NCI-H446 (cell line): ENCODE measurements at regions not wholly inside any gene's neighbourhood (a gene's known extent, or its start where the extent isn't known, plus 50 kb on each side); places are given as distances from the start of the nearest gene placed in this dataset.
"Not testable (repeated sequence)": the region's sequence is repeated elsewhere in the genome, so short reads cannot be mapped to it uniquely, and the experiment has no call there.

ENCODE experiments used
- DNase-seq, 2 experiments: peaks; one replicate each; lab custom pipeline; 2025; lab: John Stamatoyannopoulos, UW

DNA sequence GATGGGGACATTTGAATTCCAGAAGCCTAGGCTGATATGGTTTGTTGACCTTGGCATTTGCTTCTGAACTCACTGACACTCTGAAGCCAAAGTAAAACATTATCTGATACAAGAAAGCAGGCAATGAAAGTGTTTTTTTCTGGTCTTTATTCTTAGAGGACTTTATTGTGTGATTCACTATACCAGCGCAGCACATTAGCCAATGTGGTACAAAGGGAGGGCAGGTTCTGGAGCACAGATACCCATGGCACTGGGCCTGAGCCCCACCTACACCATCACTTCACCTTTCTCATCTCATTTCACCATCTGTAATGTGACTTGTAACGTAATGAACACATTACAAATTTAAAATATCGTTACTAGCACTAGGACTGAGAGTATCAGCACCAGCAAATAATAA, 89.7 kb upstream of the ZNF366 start:
- no peak for DNase-seq

DNA sequence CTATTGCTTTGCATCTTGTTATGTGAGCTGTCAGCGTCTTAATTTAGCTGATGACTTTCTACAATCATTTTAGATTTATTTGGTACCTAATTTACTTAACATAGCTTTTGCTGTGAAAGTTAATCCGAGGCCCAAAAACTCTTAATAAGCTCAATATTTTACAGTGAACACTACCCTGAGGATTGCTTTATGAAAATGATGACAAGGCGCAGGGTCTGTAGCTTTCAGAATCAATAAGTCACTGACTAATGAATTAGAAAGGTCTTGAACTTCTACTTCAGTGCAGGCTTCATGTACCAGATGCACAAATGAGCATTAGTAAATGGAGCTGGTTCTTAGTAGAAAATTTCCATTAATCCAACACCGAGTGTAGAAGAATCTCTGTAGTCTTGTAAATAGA, 81.4 kb upstream of the ZNF366 start:
- DNase-seq, result no peak

DNA sequence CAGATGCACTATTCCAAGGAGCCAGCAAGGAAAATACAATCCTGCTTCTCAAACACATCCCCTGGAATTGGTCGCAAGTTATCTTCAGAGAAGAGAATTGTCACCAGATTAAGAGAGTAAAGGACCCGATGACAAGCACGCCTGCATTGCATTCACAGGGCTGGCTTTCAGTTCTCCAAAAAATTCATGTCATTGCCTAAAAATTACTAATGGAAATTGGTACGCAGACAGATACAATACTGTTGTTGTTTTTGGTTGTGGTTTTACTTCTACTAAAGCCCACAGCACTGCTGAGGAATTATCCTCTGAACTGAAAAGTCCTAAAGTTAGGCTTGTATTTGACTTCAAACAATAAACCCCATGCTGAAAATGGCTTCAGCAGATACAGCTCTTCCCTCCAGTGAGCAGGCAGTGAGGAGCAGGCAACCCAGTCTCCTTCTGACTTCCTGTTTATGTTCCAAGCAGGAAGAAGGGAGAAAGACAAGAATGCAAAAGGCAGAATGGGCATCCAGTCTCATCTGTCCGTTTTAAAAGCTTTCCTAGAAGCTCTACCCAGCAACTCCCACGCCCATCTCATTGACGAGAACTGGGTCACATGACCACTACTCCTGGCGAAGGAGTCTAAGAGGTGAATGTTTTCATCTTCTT, 80.6 kb upstream of the ZNF366 start:
- no peak for DNase-seq

DNA sequence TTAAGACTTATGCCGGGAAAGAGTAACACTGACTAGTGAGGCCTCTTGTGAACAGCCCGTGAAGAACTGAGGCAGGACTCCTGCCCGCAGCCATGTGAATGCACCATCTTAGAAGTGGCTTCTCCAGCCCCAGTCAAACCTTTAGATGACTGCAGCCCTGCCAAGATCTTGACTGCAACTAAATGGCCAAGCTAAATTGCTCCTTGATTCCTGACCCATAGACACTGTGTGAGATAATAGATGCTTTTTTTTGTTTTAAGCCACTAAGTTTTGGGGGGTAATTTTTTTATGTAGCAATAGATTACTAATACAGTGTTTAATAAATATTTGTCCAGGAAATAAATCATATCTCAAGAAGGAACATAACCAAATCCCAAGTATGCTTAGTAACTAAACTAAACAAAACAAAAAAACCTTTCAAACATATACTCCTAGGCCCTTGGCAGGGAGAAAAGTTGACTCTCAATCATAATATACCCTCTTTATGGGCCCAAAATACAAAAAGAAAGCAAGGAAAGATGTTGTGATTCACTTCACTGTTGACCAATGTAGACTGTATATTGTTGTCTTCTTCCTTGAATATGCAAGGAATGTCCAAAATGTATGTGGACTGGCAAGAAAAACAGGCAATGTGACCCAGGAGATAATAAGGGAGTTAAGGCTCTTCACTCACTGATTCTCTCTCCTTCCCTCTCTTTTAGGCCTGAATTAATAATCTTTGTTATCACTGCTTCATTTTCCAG, 79.7 kb upstream of the ZNF366 start:
- DNase-seq, result no peak

DNA sequence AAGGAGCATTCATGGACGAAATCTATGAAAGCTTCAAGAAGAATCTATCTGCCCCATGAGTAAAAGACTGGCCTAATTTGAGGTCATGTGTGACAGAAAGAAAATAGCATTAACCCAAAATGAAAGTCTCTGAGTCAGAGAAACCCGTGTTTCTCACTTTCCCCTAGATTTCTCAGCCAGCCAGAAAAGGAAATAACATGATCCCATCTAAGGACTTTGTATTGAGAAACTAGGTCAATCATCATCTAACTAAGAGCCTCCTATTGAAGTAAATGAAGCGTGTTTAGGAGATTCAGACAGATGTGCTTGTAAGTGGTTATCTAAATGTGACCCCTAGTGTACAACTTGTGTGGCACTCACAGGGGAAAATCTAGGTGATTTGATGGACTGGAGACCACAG, 77.3 kb upstream of the ZNF366 start:
- DNase-seq, result no peak

DNA sequence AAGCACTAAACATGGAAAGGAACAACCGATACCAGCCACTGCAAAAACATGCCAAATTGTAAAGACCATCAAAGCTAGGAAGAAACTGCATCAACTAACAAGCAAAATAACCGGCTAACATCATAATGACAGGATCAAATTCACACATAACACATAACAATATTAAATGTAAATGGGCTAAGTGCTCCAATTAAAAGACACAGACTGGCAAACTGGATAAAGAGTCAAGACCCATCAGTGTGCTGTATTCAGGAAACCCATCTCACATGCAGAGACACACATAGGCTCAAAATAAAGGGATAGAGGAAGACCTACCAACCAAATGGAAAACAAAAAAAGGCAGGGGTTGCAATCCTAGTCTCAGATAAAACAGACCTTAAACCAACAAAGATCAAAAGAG, 72.1 kb upstream of the ZNF366 start:
- DNase-seq, result not testable (repeated sequence)

DNA sequence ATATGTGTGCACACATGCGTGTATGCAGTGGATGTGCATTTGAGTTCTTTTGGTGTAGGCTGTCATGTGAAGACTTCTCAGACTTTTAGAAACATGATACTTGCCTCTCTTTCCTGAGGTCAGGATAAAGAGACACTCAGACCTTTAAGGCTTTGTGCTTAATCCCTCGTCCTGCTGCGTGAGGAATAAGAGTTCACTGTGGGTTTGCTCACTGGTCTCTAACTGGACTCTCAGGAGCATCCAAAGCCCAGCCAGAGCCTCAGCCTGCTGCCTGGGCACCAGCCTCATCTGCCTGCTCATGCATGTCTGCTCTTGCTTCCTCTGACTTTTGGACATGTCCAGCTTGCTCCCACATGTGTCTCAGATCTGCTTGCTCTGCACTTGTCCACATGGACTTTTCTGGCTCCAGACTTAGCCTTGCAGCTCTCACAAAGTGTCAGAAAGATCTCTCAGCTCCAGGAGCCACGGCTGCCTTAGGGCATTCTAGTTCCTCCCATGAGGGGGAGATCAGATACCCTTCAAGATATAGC, 65.1 kb upstream of the ZNF366 start:
- no peak for DNase-seq

DNA sequence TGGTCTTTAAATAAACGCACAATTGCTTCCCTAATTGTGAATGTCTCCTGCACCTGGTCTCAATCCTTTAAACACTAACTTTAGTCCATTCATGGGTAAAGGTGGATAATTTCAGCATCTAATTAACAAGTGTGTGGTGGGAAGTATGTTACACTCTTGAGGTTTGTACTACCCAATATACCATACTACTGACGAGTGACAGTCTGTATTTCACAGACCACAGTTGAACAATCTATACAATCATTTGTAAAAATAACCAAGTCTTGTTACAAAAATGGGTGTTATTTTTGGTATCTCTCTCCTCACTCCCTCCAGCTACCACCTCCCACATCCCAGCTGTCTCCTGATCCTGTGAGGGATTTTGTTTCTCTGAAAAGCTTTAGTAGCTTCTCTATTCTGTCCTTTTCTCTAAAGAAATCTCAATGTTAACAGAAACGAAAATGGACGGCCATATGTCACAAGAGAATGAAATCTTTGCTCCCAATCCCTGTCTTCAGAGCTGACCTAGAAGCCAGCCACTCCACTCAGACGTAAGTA, 62.3 kb upstream of the ZNF366 start:
- no peak for DNase-seq

DNA sequence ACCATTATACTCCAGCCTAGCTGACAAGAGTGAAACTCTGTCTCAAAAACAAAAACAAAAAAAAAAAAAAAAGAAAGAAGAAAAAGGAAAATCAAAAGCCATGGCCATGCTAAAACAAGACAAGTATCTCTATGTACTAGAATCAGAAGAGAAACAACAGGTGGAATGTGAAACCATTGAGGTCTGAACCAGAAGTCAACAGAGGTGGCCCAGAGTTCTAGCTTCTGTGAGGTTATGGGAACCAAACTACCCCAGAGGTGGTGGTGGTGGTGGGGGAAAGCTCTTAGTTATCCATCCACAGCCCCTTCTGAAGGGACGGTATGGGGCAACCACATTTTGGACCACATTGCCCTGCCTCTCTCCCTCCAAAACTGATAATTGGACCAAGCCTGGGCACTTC, 59.5 kb upstream of the ZNF366 start:
- DNase-seq, result no peak

DNA sequence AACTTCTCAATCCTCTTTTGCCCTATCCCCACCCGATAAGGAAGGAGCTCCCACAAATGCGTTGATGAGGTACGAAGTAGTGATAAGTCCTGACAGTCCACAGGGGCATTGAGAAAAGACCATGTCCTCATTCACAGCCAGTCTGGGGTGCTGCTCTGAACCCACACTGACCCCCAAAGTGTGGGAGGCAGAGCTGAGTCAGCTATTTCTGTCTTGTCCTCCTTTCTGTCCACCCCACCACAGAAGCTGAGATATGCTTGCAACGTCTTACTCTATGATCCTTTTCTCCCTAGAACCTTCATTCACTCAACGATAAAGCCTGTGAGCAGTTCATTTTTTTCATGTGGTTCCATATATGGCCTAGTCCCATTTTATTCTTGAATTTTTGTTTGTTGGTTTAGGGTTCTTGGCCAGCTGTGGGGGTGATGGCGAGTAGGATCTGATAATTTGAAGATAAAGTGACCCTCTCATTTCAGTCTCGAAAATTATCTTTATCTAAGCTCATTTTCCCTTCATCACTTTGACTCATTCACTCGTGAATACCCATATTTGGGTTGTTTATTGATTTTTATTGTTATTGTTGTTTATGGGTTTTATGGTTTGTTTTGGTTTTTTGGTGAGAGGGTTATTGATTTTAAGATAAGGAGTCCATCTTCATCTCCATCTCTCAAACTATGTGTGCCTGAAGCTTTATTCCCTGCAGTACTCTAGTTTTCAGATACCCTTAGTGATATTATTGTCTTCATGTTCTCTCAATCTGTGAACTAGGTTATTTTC, 58.5 kb upstream of the ZNF366 start:
- DNase-seq, result no peak

DNA sequence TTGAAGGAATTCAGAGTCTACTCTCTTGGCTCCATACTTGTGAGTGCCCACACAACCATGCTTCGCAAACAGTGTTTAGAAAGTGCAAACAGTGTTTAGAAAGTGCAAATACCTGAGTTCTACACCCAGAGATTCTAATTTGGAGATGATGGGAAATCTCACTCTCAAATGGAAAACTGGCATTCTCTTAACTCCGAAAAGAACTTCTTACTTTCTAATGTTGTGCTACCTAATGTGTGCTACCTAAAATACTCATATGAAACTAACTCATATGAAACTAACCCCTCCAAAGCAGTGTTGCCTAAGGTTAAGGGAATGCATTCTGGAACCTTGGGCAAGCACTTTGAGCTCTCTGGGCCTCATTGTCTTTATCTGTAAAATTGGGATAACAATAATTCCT, 55.5 kb upstream of the ZNF366 start:
- DNase-seq, result no peak

DNA sequence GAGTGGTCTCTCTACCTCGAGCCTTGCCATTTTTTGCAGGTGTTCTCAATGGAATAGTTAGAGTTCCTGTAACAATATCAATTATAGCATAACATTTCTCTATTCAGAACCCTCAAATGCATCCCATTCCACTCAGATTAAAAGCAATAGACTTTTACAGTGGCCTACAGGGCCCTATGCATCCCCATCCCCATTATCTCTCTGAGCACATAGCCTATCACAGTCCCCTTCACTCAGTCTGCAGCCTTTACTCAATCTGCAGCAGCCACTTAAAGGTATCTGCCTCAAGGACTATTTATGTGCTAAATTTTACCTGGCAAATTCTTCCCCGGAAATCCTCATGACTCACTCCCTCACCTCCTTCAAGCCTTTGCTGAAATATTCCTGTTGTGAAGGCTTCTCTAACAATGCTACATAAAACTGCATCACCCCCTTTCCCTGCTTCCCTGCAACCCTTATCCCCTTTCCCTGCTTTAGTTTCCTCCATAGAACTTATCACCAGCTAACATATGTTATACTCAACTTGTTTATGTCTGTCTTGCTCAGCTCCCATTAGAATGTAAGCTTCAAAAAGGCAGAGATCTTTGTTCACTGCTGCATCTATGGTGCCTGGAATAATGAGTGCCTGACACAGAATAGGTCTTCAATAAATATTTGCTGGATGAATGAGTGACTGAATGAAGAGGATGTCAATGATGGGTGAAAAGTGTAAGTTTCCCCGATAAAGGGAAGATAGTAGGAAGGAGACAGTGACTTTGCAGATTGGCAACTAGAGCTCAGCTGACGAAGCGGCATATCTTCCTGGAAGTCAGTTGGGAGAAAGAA, 54.1 kb upstream of the ZNF366 start:
- no peak for DNase-seq

DNA sequence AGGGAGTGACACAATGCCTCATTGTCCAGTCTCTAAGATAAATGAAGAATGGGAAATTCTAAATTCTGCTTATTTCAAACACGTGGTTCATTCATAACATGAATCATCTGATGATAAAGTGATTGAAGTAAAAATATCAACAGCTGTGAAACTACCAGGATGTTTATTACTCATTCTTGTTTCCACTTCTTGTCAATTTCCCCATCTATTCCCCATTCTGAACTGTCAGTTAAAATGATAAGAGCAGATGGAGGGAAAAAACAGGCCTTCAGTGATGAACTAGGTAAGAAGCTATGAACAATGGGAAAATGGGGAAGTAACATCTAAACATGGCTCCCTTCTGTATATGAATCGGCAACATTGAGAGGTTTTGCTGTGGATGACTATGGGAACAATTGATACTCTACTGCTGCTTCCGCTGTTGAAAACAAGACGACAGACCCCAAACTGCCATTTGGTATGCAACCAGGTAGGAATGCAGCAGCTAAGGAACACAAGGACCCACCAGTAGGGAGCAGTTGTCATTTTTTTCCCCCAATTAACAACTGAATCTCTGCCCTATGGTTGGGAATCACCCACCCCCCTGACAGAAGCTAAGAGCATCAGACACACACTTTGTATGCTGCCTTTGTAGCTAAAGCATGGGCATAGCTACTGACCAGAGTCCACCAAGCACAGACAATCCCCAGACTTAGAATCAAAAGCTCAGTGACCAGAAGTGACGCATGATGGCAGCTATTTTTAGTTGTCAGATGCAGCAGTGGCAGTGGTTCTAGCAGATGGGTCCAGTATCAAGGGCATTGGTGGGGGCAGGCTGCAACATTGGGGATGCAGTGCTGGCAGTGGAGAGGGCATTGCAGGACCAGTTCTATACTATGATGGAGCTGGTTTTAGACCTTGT, 52.9 kb upstream of the ZNF366 start:
- no peak for DNase-seq

DNA sequence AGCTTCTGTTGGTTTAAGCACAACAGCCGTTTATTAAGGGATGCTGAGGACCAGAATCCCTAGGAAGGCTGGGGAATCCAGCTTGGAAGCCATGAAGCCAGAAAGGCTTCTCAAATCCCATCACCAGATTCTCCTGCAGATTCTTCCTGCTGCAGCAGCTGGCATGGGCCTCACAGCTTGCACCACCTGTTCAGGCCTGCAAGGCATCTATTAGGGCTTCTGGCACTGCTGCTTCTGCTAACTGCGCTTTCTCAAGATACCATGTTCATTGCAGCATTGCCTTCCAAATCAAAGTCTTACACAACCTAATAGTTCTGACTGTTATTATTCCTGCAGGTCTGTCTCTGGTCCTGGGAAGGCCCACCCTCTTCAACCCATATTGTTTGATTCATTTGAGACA, 51.2 kb upstream of the ZNF366 start:
- DNase-seq, result peak in 1 of 2 experiments; percentile 39

DNA sequence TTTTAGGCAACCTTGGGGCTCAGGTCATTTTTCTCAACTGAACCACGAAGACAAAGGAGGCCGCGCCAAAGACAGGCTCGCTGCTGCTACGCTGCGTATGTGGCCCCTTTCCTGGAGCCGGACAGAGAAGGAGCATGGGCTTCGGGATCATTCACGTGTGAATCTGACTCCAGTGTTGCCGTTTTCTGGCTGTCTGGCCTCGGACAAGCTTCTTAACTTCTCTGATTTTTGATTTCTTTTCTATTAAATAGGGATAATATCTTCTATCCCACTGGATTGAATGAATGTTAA, 50.8 kb upstream of the ZNF366 start:
- DNase-seq, result no peak

DNA sequence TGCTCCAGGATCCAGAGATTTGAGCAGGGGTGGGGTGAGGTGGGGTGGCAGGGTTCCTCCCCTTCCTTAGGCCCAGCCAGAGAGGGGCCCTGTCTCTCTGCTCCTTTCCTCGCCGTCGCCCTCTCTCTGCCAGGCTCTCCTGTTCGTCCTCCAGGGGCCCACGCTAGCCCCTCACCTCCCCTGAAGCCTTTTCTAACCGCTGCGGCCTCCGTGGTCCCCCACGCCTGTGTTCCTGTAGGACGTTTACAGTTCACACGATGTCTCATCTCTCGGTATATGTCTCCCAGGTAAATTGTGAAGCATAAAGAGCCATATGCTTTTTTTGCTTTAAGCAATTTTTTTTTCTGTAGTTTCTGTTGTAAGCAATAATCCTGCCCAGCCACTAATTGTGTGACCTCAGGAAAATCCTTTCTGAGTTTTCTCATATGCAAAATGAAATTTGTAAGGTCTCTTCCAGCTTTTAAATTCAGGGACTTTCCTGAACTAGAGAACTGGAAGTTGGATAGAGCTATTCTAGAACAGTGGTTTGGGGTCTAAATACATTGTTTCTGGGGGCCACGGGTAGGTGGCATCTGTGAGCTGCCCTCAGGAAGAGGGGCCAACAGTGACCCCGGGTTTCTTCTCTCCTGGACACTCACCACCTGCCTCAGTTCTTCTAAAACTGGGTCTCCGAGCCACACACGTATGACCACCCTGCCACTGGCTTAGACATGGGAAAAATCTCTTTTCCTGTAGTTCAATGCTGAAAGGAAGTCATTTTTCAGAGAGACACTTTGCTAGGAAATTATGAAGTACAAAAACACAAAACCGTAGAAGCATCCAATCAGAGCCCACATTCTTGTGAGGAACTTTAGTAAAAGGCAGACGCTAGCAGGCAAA, 50.2 kb upstream of the ZNF366 start:
- no peak for DNase-seq
